IMR-90 (cell line): ENCODE measurements at regions not wholly inside any gene's neighbourhood (a gene's known extent, or its start where the extent isn't known, plus 50 kb on each side); places are given as distances from the start of the nearest gene placed in this dataset.

Source experiments
- ATAC-seq: fragments of 200-7000 bp; cut with Tn5 transposase; 2 replicates; pipeline ENCODE4 v1.9.1; 2020; ENCODE audit warnings: low read depth, mild to moderate bottlenecking, moderate library complexity
- BruUV-seq: library from RNA; stranded (reverse); fragments of 400-500 nt; replicated peaks from 2 replicates; lab custom pipeline; 2021; lab: Mats Ljungman, UMichigan
- CTCF ChIA-PET: fragments of 300-600 bp; formaldehyde crosslinking; extraction: SDS; loops from one replicate; lab custom pipeline; 2021; ENCODE audit warnings: antibody characterized with exemption; lab: Yijun Ruan, JAX
- POLR2A ChIA-PET: fragments of 300-600 bp; sonication (Branson Sonifier 250); formaldehyde crosslinking; loops from one replicate; lab custom pipeline; 2022; ENCODE audit warnings: antibody characterized with exemption; ENCODE audit not compliant: unreplicated experiment; lab: Charles Lee
- DNase-seq: peaks from one replicate; pipeline ENCODE4 v3.0.0; 2013
- H2AFZ ChIP-seq: replicated peaks from 2 replicates; pipeline ENCODE3; 2013; ENCODE audit warnings: low read length, mild to moderate bottlenecking; ENCODE audit not compliant: poor library complexity
- H2AK5ac ChIP-seq: 2 replicates; pipeline ENCODE4 v1.6.1; 2013; ENCODE audit warnings: low read depth, low read length, inconsistent platforms
- H2AK9ac ChIP-seq: replicated peaks from 2 replicates; pipeline ENCODE3; 2013; ENCODE audit warnings: mild to moderate bottlenecking, low read depth, low read length, moderate library complexity; ENCODE audit not compliant: poor library complexity
- H2BK120ac ChIP-seq: 2 replicates; pipeline ENCODE4 v1.6.1; 2013; ENCODE audit warnings: low read depth, low read length, inconsistent platforms
- H2BK15ac ChIP-seq: 3 replicates; pipeline ENCODE4 v1.6.1; 2013; ENCODE audit warnings: low read depth, low read length, inconsistent platforms
- H2BK20ac ChIP-seq: 2 replicates; pipeline ENCODE4 v1.6.1; 2013; ENCODE audit warnings: low read depth, mild to moderate bottlenecking, inconsistent platforms, low read length, moderate library complexity
- H2BK5ac ChIP-seq: 2 replicates; pipeline ENCODE4 v1.6.1; 2013; ENCODE audit warnings: mild to moderate bottlenecking, low read depth, low read length, inconsistent platforms; ENCODE audit not compliant: poor library complexity, severe bottlenecking
- H3K14ac ChIP-seq: replicated peaks from 2 replicates; pipeline ENCODE4 v1.6.1; 2013; ENCODE audit warnings: low read depth, low read length, inconsistent platforms
- H3K18ac ChIP-seq: 2 replicates; pipeline ENCODE4 v1.6.1; 2013; ENCODE audit warnings: low read depth, low read length, control low read depth
- H3K23ac ChIP-seq: 2 replicates; pipeline ENCODE4 v1.6.1; 2013; ENCODE audit warnings: low read depth, low read length, inconsistent platforms
- H3K27ac ChIP-seq: 2 replicates; pipeline ENCODE4 v1.5.1; 2013; ENCODE audit warnings: mild to moderate bottlenecking, control low read depth, low read length; ENCODE audit not compliant: insufficient read depth
- H3K27me3 ChIP-seq: 2 replicates; pipeline ENCODE4 v1.6.1; 2013; ENCODE audit warnings: low read length; ENCODE audit not compliant: control insufficient read depth, insufficient read depth
- H3K36me3 ChIP-seq: 2 replicates; pipeline ENCODE4 v1.6.1; 2013; ENCODE audit warnings: low read length, mixed read lengths; ENCODE audit not compliant: control insufficient read depth, insufficient read depth
- H3K4ac ChIP-seq: 2 replicates; pipeline ENCODE4 v1.6.1; 2013; ENCODE audit warnings: low read depth, low read length, inconsistent platforms
- H3K4me1 ChIP-seq: 2 replicates; pipeline ENCODE4 v1.6.1; 2013; ENCODE audit warnings: low read length, mixed read lengths; ENCODE audit not compliant: control insufficient read depth, insufficient read depth
- H3K4me2 ChIP-seq: 2 replicates; pipeline ENCODE4 v1.6.1; 2013; ENCODE audit warnings: low read depth, mild to moderate bottlenecking, control low read depth, low read length, moderate library complexity
- H3K4me3 ChIP-seq: 2 replicates; pipeline ENCODE4 v1.5.1; 2013; ENCODE audit warnings: low read depth, mild to moderate bottlenecking, control low read depth, low read length, moderate library complexity; ENCODE audit not compliant: insufficient read depth
- H3K56ac ChIP-seq: 2 replicates; pipeline ENCODE4 v1.6.1; 2013; ENCODE audit warnings: low read length, inconsistent platforms; ENCODE audit not compliant: insufficient read depth; ENCODE audit errors: extremely low read depth
- H3K79me1 ChIP-seq, 2 experiments: 2 replicates each; pipeline ENCODE4 v1.6.1; 2013; ENCODE audit warnings: low read length in 2 of 2, inconsistent platforms in 1 of 2, low read depth in 1 of 2
- H3K9ac ChIP-seq: 2 replicates; pipeline ENCODE4 v1.6.1; 2013; ENCODE audit warnings: low read depth, low read length, control low read depth
- H3K9me1 ChIP-seq: 2 replicates; pipeline ENCODE4 v1.6.1; 2013; ENCODE audit warnings: low read length, inconsistent platforms; ENCODE audit not compliant: insufficient read depth
- H3K9me3 ChIP-seq: 2 replicates; pipeline ENCODE4 v1.6.1; 2013; ENCODE audit warnings: low read length; ENCODE audit not compliant: control insufficient read depth, insufficient read depth
- H4K20me1 ChIP-seq: 2 replicates; pipeline ENCODE4 v1.6.1; 2013; ENCODE audit warnings: low read length, inconsistent platforms; ENCODE audit not compliant: insufficient read depth
- H4K5ac ChIP-seq: 2 replicates; pipeline ENCODE4 v1.6.1; 2013; ENCODE audit warnings: mild to moderate bottlenecking, low read depth, low read length, control low read depth
- H4K8ac ChIP-seq, 2 experiments: 2 replicates each; pipeline ENCODE4 v1.6.1; 2013; ENCODE audit warnings: low read depth in 2 of 2, low read length in 2 of 2, control low read depth in 1 of 2, inconsistent platforms in 1 of 2
- H4K91ac ChIP-seq: 2 replicates; pipeline ENCODE4 v1.6.1; 2013; ENCODE audit warnings: low read depth, low read length, inconsistent platforms; ENCODE audit not compliant: insufficient read depth
- MAZ ChIP-seq: IDR thresholded peaks from 2 replicates; pipeline ENCODE4 v1.6.1; 2012; ENCODE audit warnings: low read depth, mild to moderate bottlenecking, low read length, improper control_type of control experiment, moderate library complexity, borderline replicate concordance
- WGBS, 2 experiments: methylation state at CpG; one replicate each; pipeline versions ENCODE4 v1.1.5 to v1.1.7; 2013; ENCODE audit warnings: missing lambda C conversion rate in 2 of 2; ENCODE audit not compliant: insufficient read length in 1 of 2; ENCODE audit errors: extremely low coverage in 2 of 2; 5-methylcytosine and 5-hydroxymethylcytosine counted together
- dilution Hi-C: fragments of 300-500 bp; cut with HindIII; formaldehyde crosslinking; loops from one replicate; pipeline ENCODE4 v1.14.3; 2018; ENCODE audit warnings: low sequenced_read_pairs; ENCODE audit not compliant: unreplicated experiment
- in situ Hi-C: fragments of 300-500 bp; cut with MboI; formaldehyde crosslinking; loops from 3 replicates; pipeline ENCODE4 v1.14.3; 2019; ENCODE audit warnings: low sequenced_read_pairs, inconsistent platforms, mixed read lengths
- intact Hi-C: fragments of 100-400 bp; cut with micrococcal nuclease; formaldehyde crosslinking; loops from 2 replicates; pipeline ENCODE4 v1.10.0; 2022

DNA sequence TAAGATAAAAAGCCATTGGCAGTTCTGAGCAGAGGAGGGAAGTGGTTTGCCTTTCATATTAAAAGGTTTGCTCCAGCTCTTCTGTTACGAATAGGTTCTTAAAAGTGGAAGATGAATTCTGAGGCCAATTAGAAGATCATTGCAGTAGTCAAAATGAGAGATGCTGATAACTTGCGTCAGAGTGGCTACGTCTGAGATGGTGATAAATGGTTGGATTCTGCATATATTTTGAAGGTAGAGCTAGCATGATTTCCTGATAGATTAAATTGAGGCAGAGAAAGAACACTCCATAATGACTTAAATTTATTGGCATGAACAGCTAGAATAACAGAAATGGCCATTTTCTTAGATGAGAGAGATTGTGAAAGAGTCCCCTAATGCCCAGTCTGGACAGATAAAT lies 652.6 kb downstream of the DACH1 start:
- H3K9me1 ChIP-seq, result no peaks in the 10 kb centered on the region
- no peaks in the 10 kb centered on the region for H3K27me3 ChIP-seq
- H4K20me1 ChIP-seq, result no peaks in the 10 kb centered on the region
- DNase-seq (no peak), ATAC-seq (no peak)
- ChIA-PET POLR2A (no interaction called here), CTCF (no interaction called here)
- H4K5ac ChIP-seq, result no peak overlapping the region
- H3K27ac ChIP-seq, result no peak overlapping the region
- no peak overlapping the region for H3K18ac ChIP-seq
- no peak overlapping the region for H2BK120ac ChIP-seq
- H2BK5ac ChIP-seq, result no peak overlapping the region
- no peak overlapping the region for H3K14ac ChIP-seq
- H2BK20ac ChIP-seq, result no peak overlapping the region
- TF ChIP-seq MAZ, result no peak
- H3K79me1 ChIP-seq, result no peaks in the 10 kb centered on the region
- intact Hi-C loops (no loop called here), dilution Hi-C loops (no loop called here), in situ Hi-C loops (no loop called here)
- H3K23ac ChIP-seq, result no peak overlapping the region
- H3K4ac ChIP-seq, result no peak overlapping the region
- no peaks in the 10 kb centered on the region for H3K36me3 ChIP-seq
- no peak overlapping the region for H2AK5ac ChIP-seq
- BruUV-seq, result no TSS peak
- H3K56ac ChIP-seq, result no peak overlapping the region
- H2AFZ ChIP-seq, result no peak overlapping the region
- no peak overlapping the region for H4K91ac ChIP-seq
- no peak overlapping the region for H3K4me2 ChIP-seq
- no peak overlapping the region for H3K9ac ChIP-seq
- no CpG with 5 or more reads among the region's 3 CpGs for WGBS, 2 experiments
- H2BK15ac ChIP-seq, result no peak overlapping the region
- H3K4me1 ChIP-seq, result no peaks in the 10 kb centered on the region
- no peak overlapping the region for H3K4me3 ChIP-seq
- no peaks in the 10 kb centered on the region for H3K9me3 ChIP-seq
- no peak overlapping the region for H2AK9ac ChIP-seq
- H4K8ac ChIP-seq, result no peak overlapping the region
